ENCODE measurements at regions not wholly inside any gene's neighbourhood (a gene's known extent, or its start where the extent isn't known, plus 50 kb on each side); places are given as distances from the start of the nearest gene placed in this dataset.

DNA sequence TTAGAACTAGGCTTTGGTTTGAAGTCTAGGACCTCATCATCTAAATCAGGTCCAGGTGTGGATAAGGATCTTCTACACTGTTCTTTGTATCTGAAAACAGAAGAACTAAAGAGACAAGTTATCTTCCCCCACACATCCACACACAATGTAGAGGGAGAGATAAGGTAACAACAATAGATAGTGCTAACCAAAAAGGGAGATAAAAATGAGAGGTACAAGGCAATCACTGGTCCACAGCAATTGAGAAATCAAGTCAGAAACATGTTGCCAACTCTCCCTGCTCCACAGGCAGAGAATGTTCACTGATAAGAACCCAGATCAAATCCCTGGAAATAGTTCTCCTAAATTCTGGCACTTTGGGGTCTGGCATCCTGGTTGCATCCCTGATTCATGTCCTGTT, 75.8 kb upstream of the LHX8 start:
- H3K27me3 ChIP-seq (ENCODE audit: control insufficient read depth in 2 of 2, insufficient read depth in 2 of 2, low read length in 2 of 2): no peaks in the 10 kb centered on the region
- H3K27ac ChIP-seq (ENCODE audit: low read depth, low read length): no peak overlapping the region
- Mint-ChIP-seq H3K4me1 (no peaks in the 10 kb centered on the region), H3K9me3 (peaks cover 2 to 37% (median 7%) of the 10 kb centered on the region in 11 donors), H3K36me3 (no peaks in the 10 kb centered on the region), H3K27me3 (no peaks in the 10 kb centered on the region), H3K27ac (no peak overlapping the region), H3K4me3 (no peak overlapping the region)
- ChIA-PET POLR2A (no interaction called here), CTCF (no interaction called here)
- no peaks in the 10 kb centered on the region for H3K4me1 ChIP-seq (ENCODE audit: control insufficient read depth in 2 of 2, insufficient read depth in 2 of 2, low read length in 2 of 2)
- no peaks in the 10 kb centered on the region for H3K36me3 ChIP-seq (ENCODE audit: control insufficient read depth in 2 of 3, insufficient read depth in 3 of 3, low read length in 3 of 3)
- H3K9me3 ChIP-seq (ENCODE audit: control insufficient read depth in 2 of 3, low read length in 3 of 3): no peaks in the 10 kb centered on the region
- H3K4me3 ChIP-seq (ENCODE audit: low read length): no peak overlapping the region
- no peak for ATAC-seq
- DNase-seq: no peak
- intact Hi-C loops (cut with micrococcal nuclease): no loop called here

DNA sequence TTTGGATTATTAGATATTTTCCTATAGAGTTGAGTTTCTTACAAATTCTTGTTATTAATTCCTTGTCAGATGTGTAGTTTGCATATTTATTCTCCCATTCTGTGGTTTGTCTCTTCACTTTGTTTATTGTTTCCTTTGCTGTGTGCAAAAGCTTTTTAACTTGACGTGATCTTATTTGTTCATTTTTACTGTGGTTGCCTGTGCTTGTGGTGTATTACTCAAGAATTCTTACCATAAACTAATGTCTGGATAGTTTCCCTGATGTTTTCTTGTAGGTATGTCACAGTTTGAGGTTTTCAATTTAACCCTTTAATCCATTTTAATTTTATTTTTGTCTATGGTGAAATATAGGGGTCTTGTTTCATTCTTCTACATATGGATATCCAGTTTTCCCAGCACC, 72.1 kb upstream of the LHX8 start:
- H3K4me3 Mint-ChIP-seq: no peak overlapping the region
- POLR2A ChIA-PET: no interaction called here

DNA sequence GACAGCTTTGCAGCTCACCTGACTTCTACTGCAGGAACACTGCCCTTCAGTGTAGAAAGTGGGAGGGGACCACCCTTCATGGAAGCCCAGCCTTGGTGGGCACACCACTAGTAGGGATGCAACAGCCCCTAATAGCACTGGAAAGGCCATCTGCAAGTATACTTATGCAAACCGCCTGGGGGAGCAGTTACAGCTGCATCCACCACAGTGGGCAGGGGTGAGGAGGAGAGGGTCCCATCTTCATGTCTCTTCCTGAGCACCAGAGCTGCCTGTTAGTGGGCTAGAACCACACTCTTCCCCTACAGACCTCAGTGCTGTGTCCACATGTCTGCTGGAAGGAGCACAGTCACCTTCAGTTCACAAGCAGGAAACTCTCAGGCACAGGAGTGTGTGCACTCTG, 66.2 kb upstream of the LHX8 start:
- Mint-ChIP-seq H3K27ac (no peak overlapping the region), H3K9me3 (peaks cover 0 to 38% (median 6%) of the 10 kb centered on the region in 11 donors), H3K27me3 (no peaks in the 10 kb centered on the region), H3K4me3 (no peak overlapping the region), H3K4me1 (no peaks in the 10 kb centered on the region), H3K36me3 (peaks cover 0 to 3% (median 0%) of the 10 kb centered on the region in 5 donors)
- Histone ChIP-seq H3K36me3 (ENCODE audit: control insufficient read depth in 2 of 3, insufficient read depth in 3 of 3, low read length in 3 of 3) (no peaks in the 10 kb centered on the region), H3K9me3 (ENCODE audit: control insufficient read depth in 2 of 3, low read length in 3 of 3) (peaks cover 0 to 2% (median 0%) of the 10 kb centered on the region in 3 experiments), H3K27ac (ENCODE audit: low read depth, low read length) (no peak overlapping the region), H3K27me3 (ENCODE audit: control insufficient read depth in 2 of 2, insufficient read depth in 2 of 2, low read length in 2 of 2) (no peaks in the 10 kb centered on the region), H3K4me1 (ENCODE audit: control insufficient read depth in 2 of 2, insufficient read depth in 2 of 2, low read length in 2 of 2) (no peaks in the 10 kb centered on the region), H3K4me3 (ENCODE audit: low read length) (no peak overlapping the region)
- intact Hi-C loops (cut with micrococcal nuclease): no loop called here
- ChIA-PET CTCF (no interaction called here), POLR2A (no interaction called here)
- ATAC-seq: no peak
- no peak for DNase-seq

More for the DNA sequence above, 72.1 kb upstream of the LHX8 start:
- CTCF ChIA-PET: no interaction called here
- ATAC-seq (no peak), DNase-seq (no peak)
- Mint-ChIP-seq H3K4me1 (no peaks in the 10 kb centered on the region), H3K9me3 (peaks cover 0 to 48% (median 11%) of the 10 kb centered on the region in 11 donors), H3K27me3 (no peaks in the 10 kb centered on the region), H3K36me3 (no peaks in the 10 kb centered on the region), H3K27ac (no peak overlapping the region)
- H3K36me3 ChIP-seq (ENCODE audit: control insufficient read depth in 2 of 3, insufficient read depth in 3 of 3, low read length in 3 of 3): no peaks in the 10 kb centered on the region
- no peaks in the 10 kb centered on the region for H3K4me1 ChIP-seq (ENCODE audit: control insufficient read depth in 2 of 2, insufficient read depth in 2 of 2, low read length in 2 of 2)
- H3K27ac ChIP-seq (ENCODE audit: low read depth, low read length): no peak overlapping the region
- H3K27me3 ChIP-seq (ENCODE audit: control insufficient read depth in 2 of 2, insufficient read depth in 2 of 2, low read length in 2 of 2): no peaks in the 10 kb centered on the region
- H3K9me3 ChIP-seq (ENCODE audit: control insufficient read depth in 2 of 3, low read length in 3 of 3): no peaks in the 10 kb centered on the region
- H3K4me3 ChIP-seq (ENCODE audit: low read length): no peak overlapping the region
- intact Hi-C loops (cut with micrococcal nuclease): no loop called here

DNA sequence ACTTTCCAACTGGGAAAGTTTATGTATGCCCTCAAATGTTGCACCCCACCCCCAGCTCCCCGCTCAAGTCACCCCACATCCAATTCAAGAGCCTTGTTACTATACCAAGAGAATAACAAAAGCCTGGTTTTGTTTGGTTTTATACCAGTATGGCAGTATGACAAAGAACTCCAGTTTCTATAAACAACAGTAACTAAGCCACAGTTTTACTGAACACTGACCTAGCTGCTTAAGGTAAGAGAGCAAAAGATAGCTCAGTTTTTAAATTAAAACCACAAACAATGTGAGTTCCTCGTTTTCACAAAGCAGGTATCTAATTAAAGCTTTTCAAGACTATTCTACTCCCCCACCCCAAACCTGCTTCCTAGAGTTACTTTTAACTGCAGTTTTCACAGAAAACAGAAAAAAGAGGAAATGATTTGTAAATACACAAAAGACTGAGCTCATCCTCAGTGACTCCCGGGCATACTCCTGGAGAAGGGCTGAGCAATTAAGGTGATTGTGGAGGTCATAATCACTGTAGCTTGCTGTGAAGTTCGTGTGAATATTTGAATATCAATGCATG, 59.3 kb upstream of the LHX8 start:
- Mint-ChIP-seq H3K4me3 (no peak overlapping the region), H3K27ac (no peak overlapping the region), H3K36me3 (no peaks in the 10 kb centered on the region), H3K9me3 (peaks cover 0 to 10% (median 0%) of the 10 kb centered on the region in 11 donors), H3K4me1 (no peaks in the 10 kb centered on the region), H3K27me3 (no peaks in the 10 kb centered on the region)
- Histone ChIP-seq H3K27me3 (ENCODE audit: control insufficient read depth in 2 of 2, insufficient read depth in 2 of 2, low read length in 2 of 2) (no peaks in the 10 kb centered on the region), H3K4me1 (ENCODE audit: control insufficient read depth in 2 of 2, insufficient read depth in 2 of 2, low read length in 2 of 2) (no peaks in the 10 kb centered on the region), H3K4me3 (ENCODE audit: low read length) (no peak overlapping the region), H3K9me3 (ENCODE audit: control insufficient read depth in 2 of 3, low read length in 3 of 3) (no peaks in the 10 kb centered on the region), H3K27ac (ENCODE audit: low read depth, low read length) (no peak overlapping the region), H3K36me3 (ENCODE audit: control insufficient read depth in 2 of 3, insufficient read depth in 3 of 3, low read length in 3 of 3) (no peaks in the 10 kb centered on the region)
- DNase-seq (no peak), ATAC-seq (no peak)
- ChIA-PET CTCF (no interaction called here), POLR2A (no interaction called here)
- intact Hi-C loops (cut with micrococcal nuclease): no loop called here

DNA sequence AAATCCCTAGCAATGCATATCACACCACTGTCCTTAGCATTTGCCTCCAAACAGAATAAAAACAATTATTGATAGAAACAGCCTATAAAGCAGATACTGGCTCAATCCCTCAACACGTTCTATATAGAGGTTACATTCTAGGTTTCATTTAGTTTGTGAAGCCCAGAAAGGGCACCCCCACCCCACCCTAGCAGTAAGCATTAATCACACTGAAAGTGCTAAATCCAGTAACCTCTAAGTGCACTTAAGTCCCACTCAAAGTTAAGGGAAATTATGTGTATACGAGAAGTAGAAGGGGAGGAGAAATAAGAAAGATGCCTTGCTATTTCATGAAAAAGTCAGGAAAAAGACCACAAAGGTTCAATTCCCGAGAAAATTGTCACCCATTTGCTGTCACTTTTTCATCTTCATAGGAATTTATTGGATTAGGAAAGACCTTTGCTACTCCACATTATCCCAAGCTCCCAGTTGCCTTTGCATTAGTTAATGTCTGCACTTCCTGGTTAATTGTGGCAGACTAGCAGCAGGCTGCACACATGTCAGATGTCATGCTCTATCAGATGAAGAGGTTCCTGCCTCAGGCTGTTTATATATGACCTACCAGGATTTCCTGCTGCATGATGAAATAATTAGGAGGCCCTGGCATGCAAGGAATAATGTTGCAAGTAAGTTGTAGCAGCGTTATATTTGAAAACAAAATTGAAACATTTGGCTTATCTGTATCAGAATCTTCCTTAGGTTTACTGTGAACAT, 54.5 kb upstream of the LHX8 start:
- H3K9me3 Mint-ChIP-seq: peaks cover 0 to 20% (median 0%) of the 10 kb centered on the region in 11 donors
- no peak overlapping the region for H3K4me3 ChIP-seq (ENCODE audit: low read length)
- ChIA-PET CTCF (no interaction called here), POLR2A (no interaction called here)
- H3K27me3 Mint-ChIP-seq: no peaks in the 10 kb centered on the region
- intact Hi-C loops (cut with micrococcal nuclease): no loop called here
- ATAC-seq (no peak), DNase-seq (no peak)
- H3K4me3 Mint-ChIP-seq: no peak overlapping the region
- no peaks in the 10 kb centered on the region for H3K36me3 Mint-ChIP-seq
- no peaks in the 10 kb centered on the region for H3K9me3 ChIP-seq (ENCODE audit: control insufficient read depth in 2 of 3, low read length in 3 of 3)
- no peak overlapping the region for H3K27ac Mint-ChIP-seq
- H3K4me1 Mint-ChIP-seq: no peaks in the 10 kb centered on the region
- H3K27me3 ChIP-seq (ENCODE audit: control insufficient read depth in 2 of 2, insufficient read depth in 2 of 2, low read length in 2 of 2): no peaks in the 10 kb centered on the region
- no peaks in the 10 kb centered on the region for H3K36me3 ChIP-seq (ENCODE audit: control insufficient read depth in 2 of 3, insufficient read depth in 3 of 3, low read length in 3 of 3)
- no peaks in the 10 kb centered on the region for H3K4me1 ChIP-seq (ENCODE audit: control insufficient read depth in 2 of 2, insufficient read depth in 2 of 2, low read length in 2 of 2)
- H3K27ac ChIP-seq (ENCODE audit: low read depth, low read length): no peak overlapping the region

DNA sequence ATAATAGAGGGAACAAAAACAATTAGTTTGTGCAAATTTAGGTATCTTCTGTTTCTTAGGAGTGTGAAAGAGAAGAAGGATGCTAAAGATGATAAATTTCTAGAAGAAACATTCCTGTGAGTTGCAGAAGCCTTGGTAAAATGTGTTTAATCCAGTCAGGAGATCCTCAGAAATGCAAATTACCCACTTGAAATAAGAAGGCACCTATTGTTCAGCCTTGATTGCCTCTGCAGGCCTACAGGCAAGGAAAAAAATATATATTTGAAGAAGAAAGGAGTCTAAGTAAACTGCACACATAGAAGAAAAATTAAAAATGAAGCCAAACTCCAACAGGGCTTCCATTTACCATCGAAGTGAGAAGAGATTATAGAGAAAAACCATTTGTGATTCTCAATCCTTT, 51.0 kb upstream of the LHX8 start:
- DNase-seq (no peak), ATAC-seq (no peak)
- Histone ChIP-seq H3K9me3 (ENCODE audit: control insufficient read depth in 2 of 3, low read length in 3 of 3) (no peaks in the 10 kb centered on the region), H3K4me3 (ENCODE audit: low read length) (no peak overlapping the region), H3K4me1 (ENCODE audit: control insufficient read depth in 2 of 2, insufficient read depth in 2 of 2, low read length in 2 of 2) (no peaks in the 10 kb centered on the region), H3K36me3 (ENCODE audit: control insufficient read depth in 2 of 3, insufficient read depth in 3 of 3, low read length in 3 of 3) (no peaks in the 10 kb centered on the region), H3K27ac (ENCODE audit: low read depth, low read length) (no peak overlapping the region), H3K27me3 (ENCODE audit: control insufficient read depth in 2 of 2, insufficient read depth in 2 of 2, low read length in 2 of 2) (no peaks in the 10 kb centered on the region)
- ChIA-PET POLR2A (no interaction called here), CTCF (no interaction called here)
- intact Hi-C loops (cut with micrococcal nuclease): no loop called here
- Mint-ChIP-seq H3K27ac (no peak overlapping the region), H3K36me3 (no peaks in the 10 kb centered on the region), H3K9me3 (peaks cover 0 to 16% (median 0%) of the 10 kb centered on the region in 11 donors), H3K4me1 (no peaks in the 10 kb centered on the region), H3K4me3 (no peak overlapping the region), H3K27me3 (no peaks in the 10 kb centered on the region)

DNA sequence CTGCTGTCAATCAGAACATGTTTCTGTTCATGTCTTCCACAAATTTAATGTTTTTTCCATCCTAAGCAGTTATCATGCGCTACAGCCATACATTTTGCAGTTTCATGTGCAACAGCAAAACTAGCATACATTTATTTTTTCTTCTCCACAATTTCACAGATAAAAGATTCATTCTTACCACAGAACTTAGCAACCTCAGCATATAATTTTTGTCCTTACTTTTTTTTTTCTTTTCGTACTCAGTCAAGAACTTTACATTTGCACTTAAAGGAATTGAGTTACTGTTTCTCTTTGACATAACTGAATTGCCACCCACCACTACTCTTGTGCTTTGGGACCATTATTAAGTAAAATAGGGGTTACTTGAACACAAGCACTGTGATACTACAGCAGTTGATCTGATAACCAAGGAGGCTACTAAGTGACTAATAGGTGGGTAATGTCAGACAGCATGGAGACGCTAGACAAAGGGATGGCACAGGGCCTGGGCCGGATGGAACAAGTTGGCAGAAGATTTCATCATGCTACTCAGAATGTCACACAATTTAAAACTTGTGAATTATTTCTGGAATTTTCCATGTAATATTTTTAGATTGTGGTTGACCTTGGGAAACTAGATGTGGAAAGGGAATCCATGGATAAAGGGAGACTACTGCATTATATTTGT, 50.2 kb upstream of the LHX8 start:
- Histone ChIP-seq H3K4me1 (ENCODE audit: control insufficient read depth in 2 of 2, insufficient read depth in 2 of 2, low read length in 2 of 2) (no peaks in the 10 kb centered on the region), H3K27ac (ENCODE audit: low read depth, low read length) (no peak overlapping the region), H3K4me3 (ENCODE audit: low read length) (no peak overlapping the region), H3K36me3 (ENCODE audit: control insufficient read depth in 2 of 3, insufficient read depth in 3 of 3, low read length in 3 of 3) (no peaks in the 10 kb centered on the region), H3K9me3 (ENCODE audit: control insufficient read depth in 2 of 3, low read length in 3 of 3) (no peaks in the 10 kb centered on the region), H3K27me3 (ENCODE audit: control insufficient read depth in 2 of 2, insufficient read depth in 2 of 2, low read length in 2 of 2) (no peaks in the 10 kb centered on the region)
- H3K4me3 Mint-ChIP-seq: no peak overlapping the region
- DNase-seq (no peak), ATAC-seq (no peak)
- CTCF ChIA-PET: no interaction called here
- POLR2A ChIA-PET: no interaction called here
- intact Hi-C loops (cut with micrococcal nuclease): no loop called here
- H3K27me3 Mint-ChIP-seq: no peaks in the 10 kb centered on the region
- H3K36me3 Mint-ChIP-seq: no peaks in the 10 kb centered on the region
- H3K27ac Mint-ChIP-seq: no peak overlapping the region
- peaks cover 0 to 14% (median 0%) of the 10 kb centered on the region in 11 donors for H3K9me3 Mint-ChIP-seq
- no peaks in the 10 kb centered on the region for H3K4me1 Mint-ChIP-seq

Measured in naive thymus-derived CD4-positive, alpha-beta T cell (primary cell).